ENCODE measurements at regions not wholly inside any gene's neighbourhood (a gene's known extent, or its start where the extent isn't known, plus 50 kb on each side); places are given as distances from the start of the nearest gene placed in this dataset.

DNA sequence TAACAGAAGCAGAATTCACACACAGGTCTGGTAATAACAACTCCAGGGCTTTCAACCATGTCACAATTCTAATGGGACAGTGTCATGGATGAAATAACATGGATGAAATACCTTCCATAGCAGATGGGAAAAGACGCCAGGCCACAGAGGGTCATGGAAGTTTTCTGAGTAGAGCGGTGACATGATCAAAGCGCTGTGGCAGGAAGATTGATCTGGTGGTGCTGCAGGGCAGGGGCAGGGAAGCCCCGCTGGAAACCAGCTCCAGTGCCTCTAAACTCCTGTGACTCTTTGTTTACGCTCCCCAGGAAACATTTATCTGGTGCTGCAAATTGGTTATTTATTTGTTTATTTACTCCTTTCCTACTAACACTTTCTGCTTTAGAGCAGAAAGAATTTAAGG, 108.3 kb upstream of the HMGA2 start:
- POLR2A ChIA-PET, result no interaction called here
- no peak for FAIRE-seq

More for the DNA sequence above, 108.3 kb upstream of the HMGA2 start:
- Histone ChIP-seq H3K9ac (replicated peaks; ENCODE audit: extremely low read depth, insufficient read depth, low read length) (no peak overlapping the region), H4K20me1 (replicated peaks; ENCODE audit: control insufficient read depth, extremely low read depth, insufficient read depth, low read length) (no peaks in the 10 kb centered on the region), H3K36me3 (ENCODE audit: control insufficient read depth in 2 of 2, extremely low read depth in 1 of 2, insufficient read depth in 2 of 2, low read length in 2 of 2) (no peaks in the 10 kb centered on the region), H3K4me1 (ENCODE audit: control insufficient read depth, extremely low read depth, insufficient read depth, low read length) (no peaks in the 10 kb centered on the region), H3K27ac (ENCODE audit: insufficient read depth, low read depth, low read length) (no peak overlapping the region), H2AFZ (ENCODE audit: low read depth, low read length) (no peak overlapping the region), H3K4me3 (replicated peaks in 1 of 3; ENCODE audit: insufficient read depth in 1 of 3, low read depth in 1 of 3, low read length in 3 of 3) (no peak overlapping the region), H3K9me3 (replicated peaks; ENCODE audit: control insufficient read depth, insufficient read depth, low read length) (no peaks in the 10 kb centered on the region), H3K27me3 (ENCODE audit: control insufficient read depth in 2 of 2, insufficient read depth in 2 of 2, low read length in 2 of 2) (no peaks in the 10 kb centered on the region), H3K4me2 (ENCODE audit: insufficient read depth, low read length) (no peak overlapping the region), H3K9me1 (replicated peaks; ENCODE audit: control insufficient read depth, extremely low read depth, insufficient read depth, low read length) (no peaks in the 10 kb centered on the region), H3K79me2 (ENCODE audit: control insufficient read depth, insufficient read depth, low read length) (no peaks in the 10 kb centered on the region)
- BruUV-seq (replicated peaks), result no TSS peak
- dilution Hi-C loops (cut with MboI; ENCODE audit: extremely low pct_ligation_motif_present, low sequenced_read_pairs), result no loop called here
- intact Hi-C loops (cut with micrococcal nuclease), result no loop called here
- TF ChIP-seq JUN (IDR thresholded peaks at IDR 0.05; ENCODE audit: borderline replicate concordance, insufficient read depth, insufficient read length, low read depth) (no peak), POLR2AphosphoS5 (IDR thresholded peaks at IDR 0.05; ENCODE audit: insufficient read depth, low read depth, low read length) (no peak), GATA2 (IDR thresholded peaks at IDR 0.05; ENCODE audit: insufficient read depth, insufficient read length, low read depth, low read length) (no peak), MAX (IDR thresholded peaks at IDR 0.05; ENCODE audit: insufficient read depth, insufficient read length) (no peak), POLR2A (IDR thresholded peaks at IDR 0.05; ENCODE audit: low read depth, low read length) (no peak), MYC (IDR thresholded peaks at IDR 0.05; ENCODE audit: low read depth, low read length) (no peak), CTCF (IDR thresholded peaks at IDR 0.05; ENCODE audit: extremely low read depth in 1 of 2, insufficient read depth in 1 of 2, low read depth in 1 of 2, low read length in 2 of 2) (no peak), FOS (IDR thresholded peaks at IDR 0.05; ENCODE audit: borderline replicate concordance, insufficient read depth, low read length) (no peak), EZH2 (IDR thresholded peaks at IDR 0.05; ENCODE audit: borderline replicate concordance, low read depth, low read length, severe bottlenecking) (no peak)
- no peak for DNase-seq (ENCODE audit: low read depth, low spot score)
- CTCF ChIA-PET, result interaction anchor here (1.3 to 2.2 kb wide), 2 partner anchors 13 to 16 kb away, joined by 3 to 6 read pairs; no protein-coding TSS in a partner anchor
